ACC112 (cell line): ENCODE measurements at regions not wholly inside any gene's neighbourhood (a gene's known extent, or its start where the extent isn't known, plus 50 kb on each side); places are given as distances from the start of the nearest gene placed in this dataset.
"Not testable (repeated sequence)": the region's sequence is repeated elsewhere in the genome, so short reads cannot be mapped to it uniquely, and the experiment has no call there.

Experiments
- H2AFZ ChIP-seq: fragments of 200-600 bp; sonication (generic); one replicate; pipeline ENCODE4 v1.6.0; 2017; ENCODE audit warnings: antibody characterized with exemption, low read length; ENCODE audit not compliant: unreplicated experiment
- H3K27ac ChIP-seq: fragments of 200-600 bp; sonication (generic); 2 replicates; pipeline ENCODE4 v1.5.1; 2014; ENCODE audit warnings: low read depth, mild to moderate bottlenecking, antibody characterized with exemption, low read length, moderate library complexity
- H3K27me3 ChIP-seq: fragments of 200-600 bp; sonication (generic); 2 replicates; pipeline ENCODE4 v1.6.1; 2014; ENCODE audit warnings: mild to moderate bottlenecking, antibody characterized with exemption, low read length, moderate library complexity, mixed read lengths; ENCODE audit not compliant: insufficient read depth
- H3K36me3 ChIP-seq: fragments of 200-600 bp; sonication (generic); 2 replicates; pipeline ENCODE4 v1.6.1; 2016; ENCODE audit warnings: mild to moderate bottlenecking, antibody characterized with exemption, low read length, moderate library complexity, mixed read lengths; ENCODE audit not compliant: insufficient read depth
- H3K4me1 ChIP-seq: fragments of 200-600 bp; sonication (generic); one replicate; pipeline ENCODE4 v1.6.1; 2016; ENCODE audit warnings: low read length, mixed read lengths; ENCODE audit not compliant: insufficient read depth, unreplicated experiment, control insufficient read depth
- H3K4me3 ChIP-seq: fragments of 200-600 bp; sonication (generic); 2 replicates; pipeline ENCODE4 v1.5.1; 2014; ENCODE audit warnings: mild to moderate bottlenecking, low read depth, low read length
- H3K79me2 ChIP-seq: fragments of 200-600 bp; sonication (generic); one replicate; pipeline ENCODE4 v1.6.0; 2016; ENCODE audit warnings: low read length; ENCODE audit not compliant: control insufficient read depth, unreplicated experiment, insufficient read depth

GRCh38 chr13:44667943-44668342 lies 91.8 kb upstream of the TSC22D1 start:
- Histone ChIP-seq H3K36me3 (no peaks in the 10 kb centered on the region), H2AFZ (peak overlapping the region; percentile 26), H3K4me3 (peak overlapping the region; percentile 49), H3K4me1 (peaks cover 28% of the 10 kb centered on the region), H3K27ac (peak overlapping the region; percentile 43), H3K79me2 (no peaks in the 10 kb centered on the region), H3K27me3 (no peaks in the 10 kb centered on the region)

GRCh38 chr13:44666538-44666937 lies 90.4 kb upstream of the TSC22D1 start:
- H3K27me3 ChIP-seq, H3K79me2 ChIP-seq, H3K4me3 ChIP-seq, H3K27ac ChIP-seq, H2AFZ ChIP-seq, H3K36me3 ChIP-seq: not testable (repeated sequence)
- peaks cover 28% of the 10 kb centered on the region for H3K4me1 ChIP-seq

- Histone ChIP-seq H3K36me3 (no peaks in the 10 kb centered on the region), H3K27me3 (no peaks in the 10 kb centered on the region), H3K79me2 (no peaks in the 10 kb centered on the region), H3K27ac (no peak overlapping the region), H3K4me1 (peaks cover 26% of the 10 kb centered on the region), H3K4me3 (no peak overlapping the region), H2AFZ (no peak overlapping the region)
These were observed 88.2 kb upstream of the TSC22D1 start for GRCh38 chr13:44664308-44664707.

- Histone ChIP-seq H3K36me3 (no peaks in the 10 kb centered on the region), H3K27ac (no peak overlapping the region), H3K4me3 (no peak overlapping the region), H3K4me1 (peaks cover 9% of the 10 kb centered on the region), H2AFZ (no peak overlapping the region), H3K79me2 (no peaks in the 10 kb centered on the region), H3K27me3 (no peaks in the 10 kb centered on the region)
These were observed 86.4 kb upstream of the TSC22D1 start for GRCh38 chr13:44662515-44662914.

GRCh38 chr13:44661936-44662335 lies 85.8 kb upstream of the TSC22D1 start:
- Histone ChIP-seq H3K27ac (no peak overlapping the region), H3K79me2 (no peaks in the 10 kb centered on the region), H3K27me3 (no peaks in the 10 kb centered on the region), H3K4me1 (peaks cover 4% of the 10 kb centered on the region), H3K4me3 (no peak overlapping the region), H2AFZ (no peak overlapping the region), H3K36me3 (no peaks in the 10 kb centered on the region)

GRCh38 chr13:44660050-44660449 lies 83.9 kb upstream of the TSC22D1 start:
- H3K4me1 ChIP-seq: no peaks in the 10 kb centered on the region
- no peak overlapping the region for H3K27ac ChIP-seq
- H3K4me3 ChIP-seq: no peak overlapping the region
- H3K79me2 ChIP-seq: no peaks in the 10 kb centered on the region
- H3K36me3 ChIP-seq: no peaks in the 10 kb centered on the region
- H2AFZ ChIP-seq: no peak overlapping the region
- H3K27me3 ChIP-seq: no peaks in the 10 kb centered on the region

- Histone ChIP-seq H3K36me3 (no peaks in the 10 kb centered on the region), H3K27ac (no peak overlapping the region), H3K79me2 (no peaks in the 10 kb centered on the region), H3K27me3 (no peaks in the 10 kb centered on the region), H2AFZ (peak overlapping the region; percentile 69), H3K4me3 (no peak overlapping the region), H3K4me1 (peaks cover 8% of the 10 kb centered on the region)
These were observed 77.0 kb upstream of the TSC22D1 start for GRCh38 chr13:44652962-44653660.

GRCh38 chr13:44652168-44652567 lies 76.0 kb upstream of the TSC22D1 start:
- no peaks in the 10 kb centered on the region for H3K79me2 ChIP-seq
- no peaks in the 10 kb centered on the region for H3K27me3 ChIP-seq
- no peak overlapping the region for H3K27ac ChIP-seq
- H2AFZ ChIP-seq: no peak overlapping the region
- H3K4me3 ChIP-seq: no peak overlapping the region
- H3K36me3 ChIP-seq: no peaks in the 10 kb centered on the region
- H3K4me1 ChIP-seq: peaks cover 8% of the 10 kb centered on the region

- H3K4me3 ChIP-seq: no peak overlapping the region
- H3K79me2 ChIP-seq: no peaks in the 10 kb centered on the region
- H3K36me3 ChIP-seq: no peaks in the 10 kb centered on the region
- no peak overlapping the region for H2AFZ ChIP-seq
- no peak overlapping the region for H3K27ac ChIP-seq
- peaks cover 8% of the 10 kb centered on the region for H3K4me1 ChIP-seq
- no peaks in the 10 kb centered on the region for H3K27me3 ChIP-seq
These were observed 75.6 kb upstream of the TSC22D1 start for GRCh38 chr13:44651724-44652123.

GRCh38 chr13:44651209-44651608 lies 75.1 kb upstream of the TSC22D1 start:
- Histone ChIP-seq H3K27me3 (no peaks in the 10 kb centered on the region), H3K4me1 (peaks cover 8% of the 10 kb centered on the region), H3K36me3 (no peaks in the 10 kb centered on the region), H2AFZ (no peak overlapping the region), H3K79me2 (no peaks in the 10 kb centered on the region), H3K27ac (no peak overlapping the region), H3K4me3 (no peak overlapping the region)

GRCh38 chr13:44649834-44650233 lies 73.7 kb upstream of the TSC22D1 start:
- no peaks in the 10 kb centered on the region for H3K36me3 ChIP-seq
- no peak overlapping the region for H2AFZ ChIP-seq
- peaks cover 8% of the 10 kb centered on the region for H3K4me1 ChIP-seq
- H3K79me2 ChIP-seq: no peaks in the 10 kb centered on the region
- H3K27me3 ChIP-seq: no peaks in the 10 kb centered on the region
- H3K4me3 ChIP-seq: no peak overlapping the region
- no peak overlapping the region for H3K27ac ChIP-seq
